Gastroesophageal sphincter (tissue), 3 donors: ENCODE measurements at regions not wholly inside any gene's neighbourhood (a gene's known extent, or its start where the extent isn't known, plus 50 kb on each side); places are given as distances from the start of the nearest gene placed in this dataset.
"Not testable (repeated sequence)": the region's sequence is repeated elsewhere in the genome, so short reads cannot be mapped to it uniquely, and the experiment has no call there.

Experiments
- EP300 ChIP-seq: sonication (generic); formaldehyde crosslinking; IDR thresholded peaks from one replicate; pipeline ENCODE4 v1.6.1; 2017; ENCODE audit warnings: antibody characterized with exemption, mild to moderate bottlenecking
- POLR2A ChIP-seq, 2 donors: fragments of 450-650 bp; IDR thresholded peaks; one replicate each; pipeline ENCODE4 v1.6.1; 2017; ENCODE audit warnings: antibody characterized with exemption in 2 of 2, mild to moderate bottlenecking in 2 of 2, moderate library complexity in 1 of 2
- TF ChIP-seq, protein P1 (sequence below), 4 experiments: fragments of 200-600 bp in 2 of 4; fragments of 450-650 bp in 2 of 4; sonication (generic) in 1 of 4; IDR thresholded peaks; one replicate each; pipeline ENCODE4 v1.5.1; 2017 to 2019; ENCODE audit warnings: antibody characterized with exemption in 4 of 4, mild to moderate bottlenecking in 2 of 4, moderate library complexity in 2 of 4

DNA sequence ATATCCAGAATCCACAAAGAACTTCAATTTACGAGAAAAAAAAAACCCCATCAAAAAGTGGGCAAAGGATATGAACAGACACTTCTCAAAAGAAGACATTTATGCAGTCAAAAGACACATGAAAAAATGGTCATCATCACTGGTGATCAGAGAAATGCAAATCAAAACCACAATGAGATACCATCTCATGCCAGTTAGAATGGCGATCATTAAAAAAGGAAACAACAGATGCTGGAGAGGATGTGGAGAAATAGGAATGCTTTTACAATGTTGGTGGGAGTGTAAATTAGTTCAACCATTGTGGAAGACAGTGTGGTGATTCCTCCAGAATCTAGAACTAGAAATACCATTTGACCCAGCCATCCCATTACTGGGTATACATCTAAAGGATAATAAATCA is 419.9 kb upstream of the DDI1 start:
- TF ChIP-seq, protein P1, sequence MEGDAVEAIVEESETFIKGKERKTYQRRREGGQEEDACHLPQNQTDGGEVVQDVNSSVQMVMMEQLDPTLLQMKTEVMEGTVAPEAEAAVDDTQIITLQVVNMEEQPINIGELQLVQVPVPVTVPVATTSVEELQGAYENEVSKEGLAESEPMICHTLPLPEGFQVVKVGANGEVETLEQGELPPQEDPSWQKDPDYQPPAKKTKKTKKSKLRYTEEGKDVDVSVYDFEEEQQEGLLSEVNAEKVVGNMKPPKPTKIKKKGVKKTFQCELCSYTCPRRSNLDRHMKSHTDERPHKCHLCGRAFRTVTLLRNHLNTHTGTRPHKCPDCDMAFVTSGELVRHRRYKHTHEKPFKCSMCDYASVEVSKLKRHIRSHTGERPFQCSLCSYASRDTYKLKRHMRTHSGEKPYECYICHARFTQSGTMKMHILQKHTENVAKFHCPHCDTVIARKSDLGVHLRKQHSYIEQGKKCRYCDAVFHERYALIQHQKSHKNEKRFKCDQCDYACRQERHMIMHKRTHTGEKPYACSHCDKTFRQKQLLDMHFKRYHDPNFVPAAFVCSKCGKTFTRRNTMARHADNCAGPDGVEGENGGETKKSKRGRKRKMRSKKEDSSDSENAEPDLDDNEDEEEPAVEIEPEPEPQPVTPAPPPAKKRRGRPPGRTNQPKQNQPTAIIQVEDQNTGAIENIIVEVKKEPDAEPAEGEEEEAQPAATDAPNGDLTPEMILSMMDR (IDR thresholded peaks at IDR 0.05): not testable (repeated sequence)
- TF ChIP-seq POLR2A (IDR thresholded peaks at IDR 0.05); EP300: not testable (repeated sequence)
